AG10803 (cell line): ENCODE measurements at regions not wholly inside any gene's neighbourhood (a gene's known extent, or its start where the extent isn't known, plus 50 kb on each side); places are given as distances from the start of the nearest gene placed in this dataset.
"Not testable (repeated sequence)": the region's sequence is repeated elsewhere in the genome, so short reads cannot be mapped to it uniquely, and the experiment has no call there.

Experiments used
- DNase-seq: peaks from one replicate; pipeline ENCODE4 v3.0.0; 2010; ENCODE audit warnings: low read depth
- H3K4me3 ChIP-seq: 2 replicates; pipeline ENCODE4 v1.5.1; 2011; ENCODE audit warnings: mild to moderate bottlenecking, low read length, control low read depth
- CTCF ChIP-seq: conservative IDR thresholded peaks from 2 replicates; pipeline ENCODE4 v1.5.1; 2011; ENCODE audit warnings: mild to moderate bottlenecking, low read length, control low read depth, inconsistent platforms

- TF ChIP-seq CTCF = no peak
- DNase-seq = no peak
- H3K4me3 ChIP-seq = no peak overlapping the region
Observed at GRCh38 chr18:35808796-35809195, 163.7 kb upstream of the RMP24 start.

GRCh38 chr18:35810520-35810919, 162.0 kb upstream of the RMP24 start:
- no peak for DNase-seq
- no peak for TF ChIP-seq CTCF

GRCh38 chr18:35811896-35812295, 160.6 kb upstream of the RMP24 start:
- H3K4me3 ChIP-seq = no peak overlapping the region
- DNase-seq = no peak
- TF ChIP-seq CTCF = no peak

More at GRCh38 chr18:35810520-35810919, 162.0 kb upstream of the RMP24 start:
- H3K4me3 ChIP-seq = no peak overlapping the region

GRCh38 chr18:35815011-35815410, 157.5 kb upstream of the RMP24 start:
- H3K4me3 ChIP-seq, DNase-seq: not testable (repeated sequence)

- no peak for DNase-seq
- TF ChIP-seq CTCF = no peak
- no peak overlapping the region for H3K4me3 ChIP-seq
Observed at GRCh38 chr18:35816003-35816402, 156.5 kb upstream of the RMP24 start.

GRCh38 chr18:35817604-35818352, 154.7 kb upstream of the RMP24 start:
- H3K4me3 ChIP-seq = no peak overlapping the region
- DNase-seq = no peak
- no peak for TF ChIP-seq CTCF

GRCh38 chr18:35818353-35818667, 154.2 kb upstream of the RMP24 start:
- TF ChIP-seq CTCF = no peak
- no peak overlapping the region for H3K4me3 ChIP-seq
- DNase-seq = no peak
